HuH-7.5 (cell line): ENCODE measurements at regions not wholly inside any gene's neighbourhood (a gene's known extent, or its start where the extent isn't known, plus 50 kb on each side); places are given as distances from the start of the nearest gene placed in this dataset.
"Not testable (repeated sequence)": the region's sequence is repeated elsewhere in the genome, so short reads cannot be mapped to it uniquely, and the experiment has no call there.

ENCODE experiments used
- DNase-seq: peaks from one replicate; pipeline ENCODE4 v3.0.0; 2011; ENCODE audit warnings: low spot score

GRCh38 chr14:62409626-62410300 is 635.5 kb downstream of the KCNH5 start:
- no peak for DNase-seq

- DNase-seq = no peak
These were observed 624.4 kb downstream of the KCNH5 start for GRCh38 chr14:62420847-62421246.

DNA sequence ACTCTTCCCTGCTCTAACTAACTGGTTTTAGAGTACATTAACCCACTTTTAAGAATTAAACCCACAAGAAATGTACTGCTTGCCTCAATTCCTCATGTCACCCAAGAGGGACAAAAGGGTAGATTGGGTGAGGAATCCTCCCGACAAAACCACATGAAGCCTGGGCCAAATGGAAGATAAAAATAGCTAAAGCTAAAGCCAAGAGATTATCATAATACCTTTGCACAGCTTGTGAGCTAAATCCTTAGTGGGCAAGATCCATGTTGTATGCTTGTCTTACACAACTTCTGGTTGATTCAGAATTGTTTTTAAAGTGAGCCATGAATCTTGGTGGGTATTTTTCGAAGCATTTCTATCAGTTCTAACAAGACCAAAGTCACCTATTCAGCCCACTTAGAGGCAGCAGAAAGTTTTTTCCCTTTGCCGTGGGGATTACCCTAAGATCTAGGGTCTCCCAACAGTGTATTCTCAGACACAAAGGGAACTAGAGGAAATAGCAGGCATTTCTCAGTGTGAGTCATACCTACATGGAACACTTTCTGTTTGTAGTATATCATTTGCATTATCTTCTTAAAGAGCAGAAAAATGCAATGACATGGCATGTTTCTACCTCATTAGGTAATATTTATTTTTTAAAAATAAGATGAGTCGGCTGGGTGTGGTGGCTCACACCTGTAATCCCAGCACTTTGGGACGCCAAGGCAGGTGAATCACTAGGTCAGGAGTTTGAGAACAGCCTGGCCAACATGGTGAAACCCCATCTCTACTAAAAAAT is 616.6 kb downstream of the KCNH5 start:
- DNase-seq = no peak

DNA sequence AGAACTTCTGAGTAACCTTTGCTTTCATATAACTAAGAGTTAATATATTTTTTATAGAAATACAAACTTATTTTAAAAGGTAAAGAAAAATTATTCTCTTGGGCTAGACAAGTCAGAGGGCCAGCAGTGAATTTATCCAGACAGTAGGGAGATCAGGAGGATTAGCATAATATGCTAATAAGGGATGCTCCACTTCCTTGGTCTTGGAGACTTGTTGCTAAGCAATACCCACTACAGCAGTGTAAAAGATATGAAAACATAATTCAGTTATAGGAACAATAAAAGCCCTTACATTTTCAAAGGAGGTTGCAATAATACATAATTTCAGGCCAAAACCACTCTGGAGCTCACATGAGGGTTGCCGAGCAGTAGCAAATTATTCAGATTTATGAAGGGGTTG is 615.6 kb downstream of the KCNH5 start:
- no peak for DNase-seq

GRCh38 chr14:62431496-62431895 is 613.8 kb downstream of the KCNH5 start:
- DNase-seq = no peak

GRCh38 chr14:62432955-62433354 is 612.3 kb downstream of the KCNH5 start:
- DNase-seq = no peak

DNA sequence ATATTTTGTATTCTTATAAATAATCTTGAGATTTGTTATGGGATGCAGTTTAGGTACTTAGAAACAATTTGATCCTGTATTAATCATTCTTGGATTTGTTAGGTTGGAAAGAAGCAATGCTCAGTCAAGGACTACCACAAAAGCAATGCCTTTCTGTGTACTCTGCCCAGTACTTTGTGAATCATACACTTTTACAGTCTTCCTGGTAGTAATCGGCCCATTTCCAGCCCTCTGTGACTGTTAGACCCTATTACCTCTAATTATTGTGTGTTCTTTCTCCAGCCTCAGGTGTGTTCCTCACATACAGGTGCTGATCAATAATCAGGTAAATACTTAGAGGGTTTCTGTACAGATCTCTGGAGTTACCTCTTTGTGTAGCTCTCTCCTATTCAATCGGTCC is 609.0 kb downstream of the KCNH5 start:
- no peak for DNase-seq

DNA sequence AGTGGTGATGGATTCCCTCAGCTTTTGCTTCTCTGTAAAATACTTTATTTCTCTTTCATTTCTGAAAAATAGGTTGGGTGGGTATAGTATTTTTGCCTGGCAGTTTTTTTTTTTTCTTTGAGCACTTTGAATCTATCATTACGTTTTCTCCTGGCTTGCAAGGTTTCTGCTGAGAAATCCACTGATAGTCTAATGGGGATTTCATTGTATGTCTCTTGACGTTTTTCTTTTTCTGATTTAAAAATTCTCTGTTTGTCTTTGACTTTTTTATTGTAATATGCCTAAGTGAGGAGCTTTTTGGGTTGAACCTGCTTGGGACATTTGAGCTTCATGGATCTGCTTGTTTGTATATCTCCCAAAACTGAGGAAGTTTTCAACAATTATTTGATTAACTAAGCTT is 606.0 kb downstream of the KCNH5 start:
- DNase-seq = no peak

- DNase-seq = no peak
These were observed 601.5 kb downstream of the KCNH5 start for GRCh38 chr14:62443796-62444195.

DNA sequence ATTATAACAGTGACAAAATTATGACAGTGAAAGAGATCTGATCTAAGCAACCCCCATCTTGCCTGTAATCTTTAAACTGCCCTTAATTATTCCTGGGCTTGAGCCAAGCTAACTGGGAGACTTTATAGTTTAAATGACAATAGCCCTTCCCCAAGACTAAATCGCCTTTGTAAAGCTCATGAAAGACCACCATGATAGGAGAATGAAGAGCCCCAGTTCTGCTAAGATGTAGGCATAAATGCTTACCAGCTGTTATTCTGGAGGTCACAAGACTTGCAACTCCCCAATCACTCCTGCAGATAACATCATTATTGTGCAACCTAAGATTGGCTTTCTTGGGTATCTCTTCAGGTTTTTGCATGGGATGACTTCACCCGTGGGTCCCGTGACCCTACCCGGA is 599.7 kb downstream of the KCNH5 start:
- DNase-seq = no peak

GRCh38 chr14:62451221-62451620 is 594.0 kb downstream of the KCNH5 start:
- no peak for DNase-seq

GRCh38 chr14:62453226-62453625 is 592.0 kb downstream of the KCNH5 start:
- DNase-seq = no peak

GRCh38 chr14:62455446-62455845 is 589.8 kb downstream of the KCNH5 start:
- no peak for DNase-seq

GRCh38 chr14:62462988-62463387 is 582.3 kb downstream of the KCNH5 start:
- no peak for DNase-seq

DNA sequence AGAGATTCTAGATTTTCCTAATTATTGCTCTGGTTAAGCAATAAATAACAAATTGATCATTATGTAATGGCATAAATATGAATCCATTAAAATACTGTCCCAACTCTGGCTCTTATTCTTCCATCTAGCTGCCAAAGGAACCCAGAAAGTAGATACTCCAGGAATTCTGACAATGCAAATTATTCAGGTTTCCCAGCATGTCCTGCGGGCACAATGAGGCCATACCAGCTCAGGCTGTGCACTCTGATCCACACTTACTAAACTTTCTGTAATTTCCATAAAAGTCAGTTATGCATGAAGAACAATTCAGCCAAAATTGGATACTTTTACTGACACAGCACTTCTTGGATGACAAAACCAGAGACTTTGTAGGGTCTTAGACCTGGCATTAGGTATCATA is 576.3 kb downstream of the KCNH5 start:
- DNase-seq = no peak

DNA sequence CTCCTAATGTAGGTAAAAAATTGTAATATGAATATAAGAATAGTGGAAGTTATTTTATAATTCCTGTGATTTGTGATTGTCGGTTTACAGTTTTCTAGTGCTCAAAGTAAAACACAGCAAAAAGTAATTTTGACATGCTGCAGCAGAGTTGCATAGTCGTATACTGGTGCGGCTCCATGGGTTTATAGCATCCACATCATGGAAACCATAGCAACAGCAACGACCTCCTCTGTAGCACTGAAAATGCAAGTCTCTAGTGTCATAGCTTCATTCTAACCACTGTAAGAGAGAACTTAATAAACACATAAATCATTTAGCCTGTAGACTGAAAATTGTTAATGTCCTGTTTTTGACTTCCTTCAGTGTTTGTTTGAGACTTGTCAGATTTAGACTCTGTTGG is 574.3 kb downstream of the KCNH5 start:
- DNase-seq = no peak

DNA sequence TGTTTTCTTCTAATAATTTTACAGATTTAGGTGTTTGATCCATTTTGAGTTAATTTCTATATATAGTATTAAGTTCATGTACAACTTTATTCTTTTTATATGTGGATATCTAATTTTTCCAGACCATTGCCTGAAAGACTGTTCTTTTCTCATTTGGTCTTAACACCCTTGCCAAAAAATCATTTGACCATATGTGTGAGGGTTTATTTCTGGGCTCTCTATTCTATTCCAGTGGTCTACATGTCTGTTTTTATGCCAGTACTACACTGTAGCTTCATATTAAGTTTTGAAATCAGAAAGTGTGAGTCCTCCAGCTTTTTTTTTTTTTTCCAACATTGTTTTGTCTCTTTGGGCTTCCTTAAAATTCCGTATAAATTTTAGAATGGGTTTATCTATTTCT is 554.1 kb downstream of the KCNH5 start:
- no peak for DNase-seq

DNA sequence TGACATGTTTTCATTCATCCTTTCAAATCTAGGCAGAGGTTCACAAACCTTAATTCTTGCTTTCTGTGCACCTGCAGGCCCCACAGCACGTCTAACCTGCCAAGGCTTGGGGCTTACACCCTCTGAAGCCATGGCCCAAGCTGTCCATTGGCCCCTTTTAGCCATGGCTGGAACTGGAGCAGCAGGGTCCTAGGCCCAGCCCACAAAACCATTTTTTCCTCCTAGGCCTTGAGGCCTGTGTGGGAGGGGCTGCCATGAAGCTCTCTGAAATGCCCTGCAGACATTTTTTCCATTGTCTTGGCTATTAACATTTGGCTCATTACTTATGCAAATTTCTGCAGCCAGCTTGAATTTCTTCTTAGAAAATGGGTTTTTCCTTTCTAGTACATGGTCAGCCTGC is 547.5 kb downstream of the KCNH5 start:
- DNase-seq = no peak

DNA sequence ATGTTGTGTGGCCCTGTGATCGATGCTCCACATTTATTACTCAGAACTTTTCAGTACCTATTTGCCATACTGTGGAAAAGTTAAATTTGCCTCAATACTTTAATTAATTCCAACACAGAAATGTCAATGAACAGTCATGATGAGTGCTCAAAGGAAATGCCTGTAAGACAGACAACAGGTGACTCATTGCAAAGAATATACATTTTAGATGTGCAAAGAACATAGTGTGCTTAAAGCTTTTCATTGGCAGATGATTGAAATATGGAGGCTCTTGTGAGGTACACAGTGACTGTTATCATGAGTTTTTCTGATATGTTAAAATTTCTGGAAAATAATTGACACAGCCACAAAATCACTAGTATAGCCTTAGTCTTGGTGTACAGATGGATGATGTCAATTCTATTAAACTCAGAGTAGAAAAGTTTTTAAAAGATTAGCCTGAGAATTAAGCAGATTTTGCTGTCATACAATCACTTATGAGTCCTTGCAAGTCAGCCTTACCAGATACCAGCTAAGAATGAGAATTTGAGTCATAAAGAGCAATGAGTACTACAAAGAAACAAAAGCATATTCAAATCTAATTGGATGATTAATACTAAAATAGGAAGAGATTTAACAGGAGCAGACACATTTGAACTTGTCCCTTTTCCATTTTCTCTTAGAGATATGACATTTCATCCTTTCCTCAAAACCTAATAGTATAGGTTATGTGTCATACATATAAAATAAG is 544.1 kb downstream of the KCNH5 start:
- no peak for DNase-seq

DNA sequence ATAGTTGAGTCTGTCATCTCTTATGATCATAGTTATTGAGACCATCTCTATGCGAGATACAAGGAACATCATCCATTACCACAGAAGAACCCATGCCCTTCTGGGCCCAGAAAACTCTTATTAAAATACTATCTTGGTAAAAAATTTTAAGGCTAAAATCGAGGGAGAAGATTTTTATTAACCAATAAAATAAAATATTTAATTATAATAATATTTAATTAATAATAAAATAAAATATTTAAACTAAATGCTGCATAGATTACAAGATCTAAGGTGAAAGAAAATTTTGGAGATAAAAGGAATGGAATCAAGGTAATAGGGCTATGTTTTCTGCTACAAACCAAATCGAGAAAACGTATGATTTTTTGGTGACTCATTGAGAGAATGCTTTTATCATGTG is 540.2 kb downstream of the KCNH5 start:
- DNase-seq = no peak

- DNase-seq = not testable (repeated sequence)
These were observed 523.9 kb downstream of the KCNH5 start for GRCh38 chr14:62521309-62521708.

GRCh38 chr14:62528296-62528695 is 517.0 kb downstream of the KCNH5 start:
- DNase-seq = no peak

DNA sequence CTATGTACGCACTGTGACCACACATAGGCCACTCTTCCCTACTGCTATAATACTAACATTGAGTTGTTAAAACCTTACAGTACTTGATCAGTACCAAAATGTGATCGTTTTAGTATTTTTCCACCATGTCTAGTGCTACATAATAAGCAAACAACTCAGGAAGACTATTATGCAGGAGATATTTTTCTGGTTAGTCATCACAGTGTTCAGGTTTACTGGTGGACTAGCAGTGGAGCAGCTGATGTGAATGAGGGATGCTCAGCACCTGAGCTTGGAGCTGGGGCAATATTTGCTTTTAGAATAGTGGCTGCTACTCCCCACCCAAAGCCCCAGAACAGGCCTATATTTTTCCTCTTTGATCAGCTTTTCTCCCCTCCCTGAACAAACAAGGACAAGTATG is 513.1 kb downstream of the KCNH5 start:
- no peak for DNase-seq
